HCT116 (cell line): ENCODE measurements at regions not wholly inside any gene's neighbourhood (a gene's known extent, or its start where the extent isn't known, plus 50 kb on each side); places are given as distances from the start of the nearest gene placed in this dataset.

Experiments used
- ATAC-seq: fragments of 200-7000 bp; cut with Tn5 transposase; 2 replicates; pipeline ENCODE4 v1.9.1; 2020; ENCODE audit warnings: mild to moderate bottlenecking, moderate library complexity
- BruUV-seq: library from RNA; stranded (reverse); fragments of 400-500 nt; replicated peaks from 2 replicates; lab custom pipeline; 2021; lab: Mats Ljungman, UMichigan
- CTCF ChIA-PET: fragments of 300-600 bp; sonication (Branson Sonifier 250); formaldehyde crosslinking; loops from one replicate; lab custom pipeline; 2021; ENCODE audit warnings: antibody characterized with exemption; lab: Charles Lee
- POLR2A ChIA-PET: fragments of 300-600, 350-600 bp; sonication (Branson Sonifier 250); formaldehyde crosslinking; loops from one replicate; lab custom pipeline; 2021; ENCODE audit warnings: antibody characterized with exemption; lab: Charles Lee
- RAD21 ChIA-PET, 2 experiments: fragments of 300-600 bp; sonication (Branson Sonifier 250); formaldehyde crosslinking; loops; one replicate each; lab custom pipeline; 2023; ENCODE audit warnings: low total read pairs in 2 of 2; ENCODE audit not compliant: uncharacterized antibody in 2 of 2, unreplicated experiment in 2 of 2, low non-redundant PET in 1 of 2; lab: Charles Lee
- DNase-seq: peaks from one replicate; pipeline ENCODE4 v3.0.0-alpha.2; 2010; ENCODE audit warnings: low read depth, low spot score
- H2AFZ ChIP-seq: fragments of 200-600 bp; shearing (Covaris generic), sonication (generic); 2 replicates; pipeline ENCODE4 v1.6.1; 2017; ENCODE audit warnings: low read depth, mixed run types, mixed read lengths, antibody characterized with exemption, low read length; ENCODE audit not compliant: poor library complexity, severe bottlenecking
- H3K27ac ChIP-seq: 2 replicates; pipeline ENCODE4 v1.5.1; 2012; ENCODE audit warnings: low read depth, low read length
- H3K27me3 ChIP-seq: fragments of 200-600 bp; sonication (generic); 2 replicates; pipeline ENCODE4 v1.6.1; 2016; ENCODE audit warnings: mixed run types, low read length, mixed read lengths; ENCODE audit not compliant: insufficient read depth
- H3K36me3 ChIP-seq, 2 experiments: fragments of 200-500 bp in 1 of 2; fragments of 200-600 bp in 1 of 2; sonication (Bioruptor generic) in 1 of 2; sonication (generic) in 1 of 2; 2 replicates each; pipeline versions ENCODE4 v1.5.1 to v1.6.1; 2014 to 2016; ENCODE audit warnings: low read length in 2 of 2, inconsistent platforms in 1 of 2, mixed read lengths in 1 of 2, mixed run types in 1 of 2; ENCODE audit not compliant: insufficient read depth in 2 of 2, control insufficient read depth in 1 of 2
- H3K4me1 ChIP-seq, 2 experiments: fragments of 200-600 bp in 1 of 2; sonication (generic) in 1 of 2; 2 replicates each; pipeline versions ENCODE4 v1.5.1 to v1.6.1; 2012 to 2017; ENCODE audit warnings: low read length in 2 of 2, inconsistent platforms in 1 of 2, mild to moderate bottlenecking in 1 of 2, mixed read lengths in 1 of 2, mixed run types in 1 of 2, moderate library complexity in 1 of 2; ENCODE audit not compliant: insufficient read depth in 2 of 2, control insufficient read depth in 1 of 2
- H3K4me2 ChIP-seq: fragments of 200-600 bp; sonication (generic); 2 replicates; pipeline ENCODE4 v1.6.1; 2017; ENCODE audit warnings: mixed run types, low read length, mixed read lengths
- H3K4me3 ChIP-seq, 2 experiments: fragments of 200-600 bp in 1 of 2; sonication (generic) in 1 of 2; replicated peaks in 1 of 2; 2 replicates each; pipeline ENCODE4 v1.5.1; 2011 to 2016; ENCODE audit warnings: low read length in 2 of 2, control low read depth in 1 of 2, low read depth in 1 of 2, mild to moderate bottlenecking in 1 of 2, mixed read lengths in 1 of 2, mixed run types in 1 of 2
- H3K79me2 ChIP-seq: fragments of 200-600 bp; sonication (generic); 2 replicates; pipeline ENCODE4 v1.6.1; 2017; ENCODE audit warnings: mild to moderate bottlenecking, mixed run types, low read length, moderate library complexity, mixed read lengths; ENCODE audit not compliant: insufficient read depth
- H3K9ac ChIP-seq: fragments of 200-600 bp; sonication (generic); 2 replicates; pipeline ENCODE4 v1.6.1; 2016; ENCODE audit warnings: low read length, mixed read lengths
- H3K9me2 ChIP-seq: fragments of 200-600 bp; sonication (generic), shearing (Covaris generic); 2 replicates; pipeline ENCODE4 v1.6.1; 2017; ENCODE audit warnings: mixed run types, mild to moderate bottlenecking, moderate library complexity; ENCODE audit not compliant: insufficient read depth
- H3K9me3 ChIP-seq, 2 experiments: fragments of 200-500 bp in 1 of 2; fragments of 200-600 bp in 1 of 2; sonication (Bioruptor generic) in 1 of 2; sonication (generic) in 1 of 2; 2 replicates each; pipeline ENCODE4 v1.6.1; 2014 to 2017; ENCODE audit warnings: low read length in 2 of 2, mixed read lengths in 2 of 2, inconsistent platforms in 1 of 2, low read depth in 1 of 2, mild to moderate bottlenecking in 1 of 2, mixed run types in 1 of 2, moderate library complexity in 1 of 2; ENCODE audit not compliant: control insufficient read depth in 1 of 2, insufficient read depth in 1 of 2
- H4K20me1 ChIP-seq: fragments of 200-600 bp; sonication (generic), shearing (Covaris generic); 2 replicates; pipeline ENCODE4 v1.6.1; 2017; ENCODE audit warnings: mixed run types, mild to moderate bottlenecking, moderate library complexity; ENCODE audit not compliant: insufficient read depth
- CBX3 ChIP-seq: IDR thresholded peaks from 2 replicates; pipeline ENCODE4 v1.6.1; 2012; ENCODE audit warnings: low read depth
- CEBPB ChIP-seq: IDR thresholded peaks from 2 replicates; pipeline ENCODE4 v1.6.1; 2012; ENCODE audit warnings: low read depth
- EGR1 ChIP-seq: IDR thresholded peaks from 2 replicates; pipeline ENCODE4 v1.6.1; 2012; ENCODE audit warnings: low read depth
- EZH2 ChIP-seq: fragments of 200-600 bp; sonication (generic); IDR thresholded peaks from 2 replicates; pipeline ENCODE4 v1.6.1; 2017; ENCODE audit warnings: antibody characterized with exemption, mixed run types
- JUND ChIP-seq: IDR thresholded peaks from 2 replicates; pipeline ENCODE4 v1.6.1; 2012
- POLR2A ChIP-seq: IDR thresholded peaks from 2 replicates; pipeline ENCODE4 v1.7.0; 2011; ENCODE audit warnings: borderline replicate concordance; ENCODE audit not compliant: insufficient read depth, insufficient read length; ENCODE audit errors: extremely low read depth
- POLR2AphosphoS5 ChIP-seq: IDR thresholded peaks from 2 replicates; pipeline ENCODE4 v1.6.1; 2011; ENCODE audit warnings: mild to moderate bottlenecking, low read depth, low read length, moderate library complexity
- RAD21 ChIP-seq: IDR thresholded peaks from 2 replicates; pipeline ENCODE4 v1.6.1; 2012; ENCODE audit warnings: low read depth, mild to moderate bottlenecking
- SIN3A ChIP-seq: IDR thresholded peaks from 2 replicates; pipeline ENCODE4 v1.6.1; 2012; ENCODE audit warnings: low read depth
- SP1 ChIP-seq: IDR thresholded peaks from 2 replicates; pipeline ENCODE4 v1.6.1; 2012; ENCODE audit warnings: low read depth
- SRF ChIP-seq: IDR thresholded peaks from 2 replicates; pipeline ENCODE4 v1.6.1; 2012; ENCODE audit warnings: low read depth
- YY1 ChIP-seq: IDR thresholded peaks from 2 replicates; pipeline ENCODE4 v1.6.1; 2011; ENCODE audit warnings: low read length, low read depth, moderate library complexity, mild to moderate bottlenecking; ENCODE audit not compliant: insufficient replicate concordance; ENCODE audit errors: extremely low read depth
- ZFX ChIP-seq: fragments of 450-650 bp; IDR thresholded peaks from 2 replicates; pipeline ENCODE4 v1.6.1; 2017
- ZNF274 ChIP-seq: fragments of 200-500 bp; sonication (Bioruptor generic); IDR thresholded peaks from 2 replicates; pipeline ENCODE4 v1.6.1; 2014; ENCODE audit warnings: mild to moderate bottlenecking, low read depth, low read length, inconsistent platforms
- intact Hi-C: fragments of 100-400 bp; cut with micrococcal nuclease; formaldehyde crosslinking; loops from 2 replicates; pipeline ENCODE4 v1.10.0; 2022
- TF ChIP-seq, protein P1 (sequence below), 3 experiments: fragments of 200-600 bp in 1 of 3; sonication (generic) in 1 of 3; IDR thresholded peaks in 2 of 3; conservative IDR thresholded peaks in 1 of 3; 2 replicates each; pipeline ENCODE4 v1.5.1; 2012 to 2017; ENCODE audit warnings: low read depth in 2 of 3, low read length in 2 of 3, antibody characterized with exemption in 1 of 3, borderline replicate concordance in 1 of 3, control low read depth in 1 of 3, mild to moderate bottlenecking in 1 of 3, mixed read lengths in 1 of 3, mixed run types in 1 of 3, moderate library complexity in 1 of 3; ENCODE audit not compliant: insufficient read depth in 1 of 3
- TF ChIP-seq, protein P2 (sequence below): IDR thresholded peaks from 2 replicates; pipeline ENCODE4 v1.6.1; 2012; ENCODE audit warnings: low read depth
- TF ChIP-seq, protein P3 (sequence below): IDR thresholded peaks from 2 replicates; pipeline ENCODE4 v1.6.1; 2012

DNA sequence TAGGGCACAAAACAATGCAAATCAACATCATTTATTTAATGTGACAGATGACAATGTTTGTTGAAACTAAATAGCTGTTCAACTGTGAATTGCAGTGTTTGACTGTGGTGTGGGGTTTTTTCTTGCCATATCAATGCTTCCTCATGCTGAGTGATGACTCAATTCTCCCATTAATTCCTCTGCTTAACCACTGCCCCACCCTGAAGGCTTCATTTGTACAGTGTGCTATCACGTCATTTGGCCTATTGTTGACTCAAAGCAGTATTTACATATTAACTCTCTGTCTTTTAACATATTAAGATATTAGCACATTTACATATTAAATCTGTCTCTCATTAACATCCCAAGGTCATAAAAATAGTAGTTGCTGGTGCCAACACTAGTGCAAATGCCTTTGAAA lies 164.8 kb upstream of the NRXN3 start (continued):
- TF ChIP-seq, protein P1, sequence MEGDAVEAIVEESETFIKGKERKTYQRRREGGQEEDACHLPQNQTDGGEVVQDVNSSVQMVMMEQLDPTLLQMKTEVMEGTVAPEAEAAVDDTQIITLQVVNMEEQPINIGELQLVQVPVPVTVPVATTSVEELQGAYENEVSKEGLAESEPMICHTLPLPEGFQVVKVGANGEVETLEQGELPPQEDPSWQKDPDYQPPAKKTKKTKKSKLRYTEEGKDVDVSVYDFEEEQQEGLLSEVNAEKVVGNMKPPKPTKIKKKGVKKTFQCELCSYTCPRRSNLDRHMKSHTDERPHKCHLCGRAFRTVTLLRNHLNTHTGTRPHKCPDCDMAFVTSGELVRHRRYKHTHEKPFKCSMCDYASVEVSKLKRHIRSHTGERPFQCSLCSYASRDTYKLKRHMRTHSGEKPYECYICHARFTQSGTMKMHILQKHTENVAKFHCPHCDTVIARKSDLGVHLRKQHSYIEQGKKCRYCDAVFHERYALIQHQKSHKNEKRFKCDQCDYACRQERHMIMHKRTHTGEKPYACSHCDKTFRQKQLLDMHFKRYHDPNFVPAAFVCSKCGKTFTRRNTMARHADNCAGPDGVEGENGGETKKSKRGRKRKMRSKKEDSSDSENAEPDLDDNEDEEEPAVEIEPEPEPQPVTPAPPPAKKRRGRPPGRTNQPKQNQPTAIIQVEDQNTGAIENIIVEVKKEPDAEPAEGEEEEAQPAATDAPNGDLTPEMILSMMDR (IDR thresholded peaks at IDR 0.05 in 2 of 3, conservative IDR thresholded peaks at IDR 0.05 in 1 of 3; ENCODE audit: borderline replicate concordance in 1 of 3, insufficient read depth in 1 of 3, low read depth in 2 of 3, low read length in 2 of 3), result no peak
- TF ChIP-seq, all 23 proteins: peak for 9

DNA sequence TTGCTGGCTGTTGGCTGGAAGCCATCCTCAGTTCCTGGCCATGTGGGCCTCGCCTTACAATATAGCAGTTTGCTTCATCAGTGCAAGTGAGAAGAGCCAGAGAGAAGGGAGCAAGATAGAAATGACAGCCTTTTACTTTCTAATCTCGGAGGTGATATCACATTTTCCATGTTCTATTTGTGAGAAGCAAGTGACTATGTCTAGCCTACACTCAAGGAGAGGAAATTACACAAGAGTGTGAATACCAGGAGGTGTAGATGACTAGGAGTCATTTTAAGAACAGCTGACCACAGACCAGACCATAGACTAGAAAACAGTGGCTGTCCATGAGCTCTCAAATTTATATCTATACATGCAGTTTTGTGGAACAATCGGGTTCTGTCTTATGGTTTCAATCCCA lies 163.0 kb upstream of the NRXN3 start:
- POLR2A ChIA-PET, result no interaction called here
- Histone ChIP-seq H3K9ac (no peak overlapping the region), H3K36me3 (no peaks in the 10 kb centered on the region; a peak in 1 of 4 replicates), H3K27me3 (no peaks in the 10 kb centered on the region), H3K27ac (no peak overlapping the region), H3K79me2 (no peaks in the 10 kb centered on the region), H3K4me2 (no peak overlapping the region), H3K4me1 (peaks cover 0 to 23% of the 10 kb centered on the region in 2 experiments; a peak in 2 of 4 replicates), H3K4me3 (no peak overlapping the region), H4K20me1 (no peaks in the 10 kb centered on the region), H2AFZ (no peak overlapping the region), H3K9me3 (0 out of 4 replicates have a peak, but pooled peaks cover 0 to 3% of the 10 kb centered on the region in 2 experiments), H3K9me2 (no peaks in the 10 kb centered on the region)
- DNase-seq (no peak), ATAC-seq (no peak)
- CTCF ChIA-PET, result no interaction called here
- RAD21 ChIA-PET, result no interaction called here
- BruUV-seq, result no TSS peak
- intact Hi-C loops, result no loop called here
- no peak for TF ChIP-seq CBX3
- TF ChIP-seq RAD21, result no peak
- TF ChIP-seq ZFX, result no peak
- TF ChIP-seq YY1, result no peak
- TF ChIP-seq POLR2AphosphoS5, result no peak
- TF ChIP-seq POLR2A, result no peak
- TF ChIP-seq, protein P2, sequence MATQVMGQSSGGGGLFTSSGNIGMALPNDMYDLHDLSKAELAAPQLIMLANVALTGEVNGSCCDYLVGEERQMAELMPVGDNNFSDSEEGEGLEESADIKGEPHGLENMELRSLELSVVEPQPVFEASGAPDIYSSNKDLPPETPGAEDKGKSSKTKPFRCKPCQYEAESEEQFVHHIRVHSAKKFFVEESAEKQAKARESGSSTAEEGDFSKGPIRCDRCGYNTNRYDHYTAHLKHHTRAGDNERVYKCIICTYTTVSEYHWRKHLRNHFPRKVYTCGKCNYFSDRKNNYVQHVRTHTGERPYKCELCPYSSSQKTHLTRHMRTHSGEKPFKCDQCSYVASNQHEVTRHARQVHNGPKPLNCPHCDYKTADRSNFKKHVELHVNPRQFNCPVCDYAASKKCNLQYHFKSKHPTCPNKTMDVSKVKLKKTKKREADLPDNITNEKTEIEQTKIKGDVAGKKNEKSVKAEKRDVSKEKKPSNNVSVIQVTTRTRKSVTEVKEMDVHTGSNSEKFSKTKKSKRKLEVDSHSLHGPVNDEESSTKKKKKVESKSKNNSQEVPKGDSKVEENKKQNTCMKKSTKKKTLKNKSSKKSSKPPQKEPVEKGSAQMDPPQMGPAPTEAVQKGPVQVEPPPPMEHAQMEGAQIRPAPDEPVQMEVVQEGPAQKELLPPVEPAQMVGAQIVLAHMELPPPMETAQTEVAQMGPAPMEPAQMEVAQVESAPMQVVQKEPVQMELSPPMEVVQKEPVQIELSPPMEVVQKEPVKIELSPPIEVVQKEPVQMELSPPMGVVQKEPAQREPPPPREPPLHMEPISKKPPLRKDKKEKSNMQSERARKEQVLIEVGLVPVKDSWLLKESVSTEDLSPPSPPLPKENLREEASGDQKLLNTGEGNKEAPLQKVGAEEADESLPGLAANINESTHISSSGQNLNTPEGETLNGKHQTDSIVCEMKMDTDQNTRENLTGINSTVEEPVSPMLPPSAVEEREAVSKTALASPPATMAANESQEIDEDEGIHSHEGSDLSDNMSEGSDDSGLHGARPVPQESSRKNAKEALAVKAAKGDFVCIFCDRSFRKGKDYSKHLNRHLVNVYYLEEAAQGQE, result no peak
- TF ChIP-seq, protein P3, sequence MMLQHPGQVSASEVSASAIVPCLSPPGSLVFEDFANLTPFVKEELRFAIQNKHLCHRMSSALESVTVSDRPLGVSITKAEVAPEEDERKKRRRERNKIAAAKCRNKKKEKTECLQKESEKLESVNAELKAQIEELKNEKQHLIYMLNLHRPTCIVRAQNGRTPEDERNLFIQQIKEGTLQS, result no peak
- TF ChIP-seq EZH2, result no peak
- no peak for TF ChIP-seq SRF
- TF ChIP-seq JUND, result no peak
- no peak for TF ChIP-seq EGR1
- no peak for TF ChIP-seq CEBPB
- no peak for TF ChIP-seq SP1
- TF ChIP-seq, protein P1 (IDR thresholded peaks at IDR 0.05 in 2 of 3, conservative IDR thresholded peaks at IDR 0.05 in 1 of 3; ENCODE audit: borderline replicate concordance in 1 of 3, insufficient read depth in 1 of 3, low read depth in 2 of 3, low read length in 2 of 3), result no peak
- no peak for TF ChIP-seq ZNF274
- TF ChIP-seq SIN3A, result no peak
